ENCODE measurements at regions not wholly inside any gene's neighbourhood (a gene's known extent, or its start where the extent isn't known, plus 50 kb on each side); places are given as distances from the start of the nearest gene placed in this dataset.

- H3K27ac ChIP-seq (ENCODE audit: poor library complexity, severe bottlenecking), result peak overlapping the region; percentile 12
- DNase-seq (ENCODE audit: low spot score), result no peak
- no peaks in the 10 kb centered on the region for H3K4me1 ChIP-seq (ENCODE audit: insufficient read depth, poor library complexity, severe bottlenecking)
- no peaks in the 10 kb centered on the region for H3K27me3 ChIP-seq (ENCODE audit: insufficient read depth, poor library complexity, severe bottlenecking)
- no peaks in the 10 kb centered on the region for H3K36me3 ChIP-seq (ENCODE audit: low read depth)
- no peak for TF ChIP-seq CTCF (IDR thresholded peaks at IDR 0.05; ENCODE audit: poor library complexity, severe bottlenecking)
- no peaks in the 10 kb centered on the region for H3K9me3 ChIP-seq (ENCODE audit: severe bottlenecking)
- H3K4me3 ChIP-seq (ENCODE audit: severe bottlenecking), result no peak overlapping the region
- ATAC-seq (ENCODE audit: low read depth), result peak; percentile 21; the same call in 1 of the 3 replicates
Measured at GRCh38 chr4:181966104-181966551, 277.1 kb upstream of the TENM3 start.

GRCh38 chr4:181967401-181967800, 275.8 kb upstream of the TENM3 start:
- TF ChIP-seq CTCF (IDR thresholded peaks at IDR 0.05; ENCODE audit: poor library complexity, severe bottlenecking), result no peak
- H3K27me3 ChIP-seq (ENCODE audit: insufficient read depth, poor library complexity, severe bottlenecking), result no peaks in the 10 kb centered on the region
- H3K4me3 ChIP-seq (ENCODE audit: severe bottlenecking), result no peak overlapping the region
- peak overlapping the region; percentile 61 for H3K27ac ChIP-seq (ENCODE audit: poor library complexity, severe bottlenecking)
- H3K9me3 ChIP-seq (ENCODE audit: severe bottlenecking), result no peaks in the 10 kb centered on the region
- H3K4me1 ChIP-seq (ENCODE audit: insufficient read depth, poor library complexity, severe bottlenecking), result no peaks in the 10 kb centered on the region
- DNase-seq (ENCODE audit: low spot score) (no peak), ATAC-seq (ENCODE audit: low read depth) (no peak)
- H3K36me3 ChIP-seq (ENCODE audit: low read depth), result no peaks in the 10 kb centered on the region

GRCh38 chr4:181968371-181968770, 274.8 kb upstream of the TENM3 start:
- no peak for TF ChIP-seq CTCF (IDR thresholded peaks at IDR 0.05; ENCODE audit: poor library complexity, severe bottlenecking)
- Histone ChIP-seq H3K9me3 (ENCODE audit: severe bottlenecking) (no peaks in the 10 kb centered on the region), H3K27me3 (ENCODE audit: insufficient read depth, poor library complexity, severe bottlenecking) (no peaks in the 10 kb centered on the region), H3K4me3 (ENCODE audit: severe bottlenecking) (no peak overlapping the region), H3K4me1 (ENCODE audit: insufficient read depth, poor library complexity, severe bottlenecking) (no peaks in the 10 kb centered on the region), H3K27ac (ENCODE audit: poor library complexity, severe bottlenecking) (peak overlapping the region; percentile 61), H3K36me3 (ENCODE audit: low read depth) (no peaks in the 10 kb centered on the region)
- no peak for DNase-seq (ENCODE audit: low spot score)
- peak; percentile 57 for ATAC-seq (ENCODE audit: low read depth)

GRCh38 chr4:181969151-181969550, 274.1 kb upstream of the TENM3 start:
- ATAC-seq (ENCODE audit: low read depth) (no peak), DNase-seq (ENCODE audit: low spot score) (no peak)
- H3K27ac ChIP-seq (ENCODE audit: poor library complexity, severe bottlenecking), result peak overlapping the region; percentile 61
- no peaks in the 10 kb centered on the region for H3K27me3 ChIP-seq (ENCODE audit: insufficient read depth, poor library complexity, severe bottlenecking)
- no peak for TF ChIP-seq CTCF (IDR thresholded peaks at IDR 0.05; ENCODE audit: poor library complexity, severe bottlenecking)
- no peaks in the 10 kb centered on the region for H3K36me3 ChIP-seq (ENCODE audit: low read depth)
- H3K4me1 ChIP-seq (ENCODE audit: insufficient read depth, poor library complexity, severe bottlenecking), result no peaks in the 10 kb centered on the region
- no peak overlapping the region for H3K4me3 ChIP-seq (ENCODE audit: severe bottlenecking)
- no peaks in the 10 kb centered on the region for H3K9me3 ChIP-seq (ENCODE audit: severe bottlenecking)

- H3K9me3 ChIP-seq (ENCODE audit: severe bottlenecking), result no peaks in the 10 kb centered on the region
- DNase-seq (ENCODE audit: low spot score), result no peak
- TF ChIP-seq CTCF (IDR thresholded peaks at IDR 0.05; ENCODE audit: poor library complexity, severe bottlenecking), result no peak
- H3K4me1 ChIP-seq (ENCODE audit: insufficient read depth, poor library complexity, severe bottlenecking), result no peaks in the 10 kb centered on the region
- ATAC-seq (ENCODE audit: low read depth), result no peak
- H3K27me3 ChIP-seq (ENCODE audit: insufficient read depth, poor library complexity, severe bottlenecking), result no peaks in the 10 kb centered on the region
- H3K36me3 ChIP-seq (ENCODE audit: low read depth), result no peaks in the 10 kb centered on the region
- no peak overlapping the region for H3K4me3 ChIP-seq (ENCODE audit: severe bottlenecking)
- H3K27ac ChIP-seq (ENCODE audit: poor library complexity, severe bottlenecking), result no peak overlapping the region
Measured at GRCh38 chr4:181970366-181970765, 272.8 kb upstream of the TENM3 start.

Data from RWPE2 (cell line).